ENCODE measurements at regions not wholly inside any gene's neighbourhood (a gene's known extent, or its start where the extent isn't known, plus 50 kb on each side); places are given as distances from the start of the nearest gene placed in this dataset.

DNA sequence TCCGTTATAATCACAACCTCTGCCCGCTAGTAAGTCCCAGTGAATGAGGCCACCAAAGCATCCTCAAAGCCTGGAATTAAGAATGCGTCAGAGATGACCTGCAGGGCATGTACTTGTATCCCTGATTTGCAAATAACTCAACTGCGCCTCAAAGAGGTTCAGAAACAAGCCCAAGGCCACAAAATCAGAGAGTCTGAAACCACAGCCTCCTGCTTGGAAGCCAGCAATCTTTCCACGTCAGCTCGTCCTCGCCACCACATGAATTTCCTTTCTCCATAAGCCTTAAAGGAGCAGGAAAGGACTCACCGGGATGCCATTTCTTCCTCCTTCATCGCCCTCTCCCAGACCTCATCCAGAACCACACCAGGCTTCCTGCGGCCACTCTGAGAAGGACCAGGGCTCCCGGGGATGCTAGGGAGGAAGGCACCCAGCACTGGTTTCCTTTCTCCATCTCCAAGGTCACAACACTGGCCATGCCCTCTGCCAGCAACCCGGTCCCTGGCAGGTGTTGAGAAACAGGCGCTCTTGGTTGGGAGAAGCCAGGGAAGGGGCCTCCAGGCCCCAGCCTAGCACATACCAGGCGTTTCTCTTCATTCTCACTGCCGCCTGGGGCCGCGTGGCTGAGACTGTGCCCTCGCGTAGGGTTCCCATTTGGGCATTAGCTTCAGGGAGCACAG, 191.2 kb upstream of the DIO3 start:
- DNase-seq (ENCODE audit: low spot score): no peak
- H3K27me3 ChIP-seq: no peaks in the 10 kb centered on the region
- H3K9me3 ChIP-seq: no peaks in the 10 kb centered on the region
- TF ChIP-seq, protein P1, sequence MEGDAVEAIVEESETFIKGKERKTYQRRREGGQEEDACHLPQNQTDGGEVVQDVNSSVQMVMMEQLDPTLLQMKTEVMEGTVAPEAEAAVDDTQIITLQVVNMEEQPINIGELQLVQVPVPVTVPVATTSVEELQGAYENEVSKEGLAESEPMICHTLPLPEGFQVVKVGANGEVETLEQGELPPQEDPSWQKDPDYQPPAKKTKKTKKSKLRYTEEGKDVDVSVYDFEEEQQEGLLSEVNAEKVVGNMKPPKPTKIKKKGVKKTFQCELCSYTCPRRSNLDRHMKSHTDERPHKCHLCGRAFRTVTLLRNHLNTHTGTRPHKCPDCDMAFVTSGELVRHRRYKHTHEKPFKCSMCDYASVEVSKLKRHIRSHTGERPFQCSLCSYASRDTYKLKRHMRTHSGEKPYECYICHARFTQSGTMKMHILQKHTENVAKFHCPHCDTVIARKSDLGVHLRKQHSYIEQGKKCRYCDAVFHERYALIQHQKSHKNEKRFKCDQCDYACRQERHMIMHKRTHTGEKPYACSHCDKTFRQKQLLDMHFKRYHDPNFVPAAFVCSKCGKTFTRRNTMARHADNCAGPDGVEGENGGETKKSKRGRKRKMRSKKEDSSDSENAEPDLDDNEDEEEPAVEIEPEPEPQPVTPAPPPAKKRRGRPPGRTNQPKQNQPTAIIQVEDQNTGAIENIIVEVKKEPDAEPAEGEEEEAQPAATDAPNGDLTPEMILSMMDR (IDR thresholded peaks at IDR 0.05): no peak
- no peaks in the 10 kb centered on the region for H3K36me3 ChIP-seq
- H3K27ac ChIP-seq: no peak overlapping the region
- no peaks in the 10 kb centered on the region for H3K4me1 ChIP-seq
- H3K4me3 ChIP-seq: no peak overlapping the region

DNA sequence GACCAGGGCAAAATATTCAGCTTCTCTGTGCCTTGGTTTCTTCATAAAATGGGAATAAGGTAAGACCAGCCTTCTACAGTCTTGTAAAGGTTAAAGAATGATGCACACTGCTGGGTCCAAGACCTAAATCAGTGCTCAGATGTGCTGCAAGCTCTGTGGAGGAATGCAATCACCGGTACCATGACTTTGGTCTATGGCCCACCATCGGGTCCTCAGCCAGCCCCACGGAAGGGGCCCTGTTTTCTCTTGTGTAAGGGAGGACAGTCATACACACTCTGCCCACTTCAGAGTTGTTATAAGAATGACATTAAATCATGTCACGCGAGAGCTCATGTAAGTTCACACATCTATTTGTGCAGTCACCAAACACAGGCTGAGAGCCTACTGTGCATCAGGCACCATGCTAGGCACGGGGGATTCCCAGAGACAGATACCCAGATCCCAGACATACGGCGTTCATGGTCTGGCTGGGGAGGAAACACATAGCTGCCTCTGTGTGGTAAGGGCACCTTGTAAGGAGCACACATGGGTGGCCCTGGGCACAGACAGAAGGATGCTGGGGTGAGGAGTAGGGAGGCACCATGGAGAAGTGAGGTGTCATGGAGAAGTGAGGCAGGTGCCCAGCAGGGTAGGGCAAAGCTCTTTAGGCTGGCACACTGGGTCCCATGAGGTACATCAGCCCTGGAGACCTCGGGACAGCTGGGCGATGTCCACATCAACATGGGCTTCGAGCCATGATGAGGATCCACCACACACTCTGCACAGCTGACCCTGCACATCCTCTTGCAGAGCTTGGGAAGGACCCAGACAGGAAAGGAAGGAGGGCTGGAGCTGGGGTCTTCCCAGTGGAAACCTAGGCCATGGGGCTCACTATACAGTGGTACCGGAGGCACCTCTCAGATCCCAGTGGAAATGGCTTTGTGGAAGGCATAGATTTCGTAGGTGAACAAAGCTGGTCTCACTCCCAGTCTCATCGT, 190.4 kb upstream of the DIO3 start:
- no peak for DNase-seq (ENCODE audit: low spot score)
- no peaks in the 10 kb centered on the region for H3K9me3 ChIP-seq
- no peak overlapping the region for H3K27ac ChIP-seq
- H3K27me3 ChIP-seq: no peaks in the 10 kb centered on the region
- H3K4me1 ChIP-seq: no peaks in the 10 kb centered on the region
- TF ChIP-seq, protein P1 (IDR thresholded peaks at IDR 0.05): no peak
- no peak overlapping the region for H3K4me3 ChIP-seq
- no peaks in the 10 kb centered on the region for H3K36me3 ChIP-seq

DNA sequence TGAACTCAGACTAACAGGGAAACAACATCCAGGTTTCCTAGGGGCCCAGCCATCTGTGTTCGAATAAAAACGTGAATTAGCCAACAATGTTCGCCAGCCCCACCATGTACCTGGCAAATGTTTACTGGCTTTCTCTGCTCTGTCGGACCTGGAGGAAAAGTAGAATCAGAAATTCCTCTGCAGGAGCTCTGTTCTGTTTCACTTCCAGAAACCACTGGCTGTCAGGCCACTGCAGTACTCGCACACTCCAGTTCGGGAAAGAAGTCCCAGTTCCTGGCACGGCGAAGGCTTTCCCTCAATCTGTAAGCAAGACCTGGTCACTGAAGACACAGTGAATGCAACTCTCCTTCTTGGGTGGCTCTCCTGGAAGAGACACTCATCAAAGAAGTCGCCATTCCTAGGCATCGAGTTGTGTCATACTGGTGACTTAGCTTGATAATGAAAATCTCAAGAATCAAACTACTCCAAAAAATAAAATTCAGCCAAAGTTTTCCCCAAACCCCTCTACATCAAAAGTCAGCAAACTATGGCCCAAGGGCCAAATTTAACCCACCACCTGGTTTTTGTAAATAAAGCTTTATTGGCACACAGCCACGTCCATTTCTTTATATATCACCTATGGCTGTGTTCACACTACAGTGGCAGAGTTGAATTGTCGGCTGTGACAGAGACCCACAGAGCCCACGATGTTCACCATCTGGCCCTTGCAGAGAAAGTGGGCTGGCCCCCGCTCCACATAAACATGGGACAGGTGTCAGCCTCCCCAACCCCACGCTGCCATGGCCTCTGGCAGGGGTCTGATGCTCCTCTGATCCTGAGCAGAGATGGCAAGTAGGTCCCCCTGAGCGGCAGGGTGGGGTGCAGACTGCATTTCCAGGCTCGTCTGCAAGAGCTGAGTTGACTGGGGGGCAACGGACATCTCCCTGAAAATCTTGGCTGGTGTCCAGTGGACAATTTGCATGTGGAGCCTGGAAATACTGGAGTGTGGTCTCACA, 189.2 kb upstream of the DIO3 start:
- Histone ChIP-seq H3K27ac (no peak overlapping the region), H3K27me3 (no peaks in the 10 kb centered on the region), H3K36me3 (no peaks in the 10 kb centered on the region), H3K4me3 (no peak overlapping the region), H3K9me3 (no peaks in the 10 kb centered on the region), H3K4me1 (no peaks in the 10 kb centered on the region)
- no peak for DNase-seq (ENCODE audit: low spot score)
- TF ChIP-seq, protein P1 (IDR thresholded peaks at IDR 0.05): no peak

DNA sequence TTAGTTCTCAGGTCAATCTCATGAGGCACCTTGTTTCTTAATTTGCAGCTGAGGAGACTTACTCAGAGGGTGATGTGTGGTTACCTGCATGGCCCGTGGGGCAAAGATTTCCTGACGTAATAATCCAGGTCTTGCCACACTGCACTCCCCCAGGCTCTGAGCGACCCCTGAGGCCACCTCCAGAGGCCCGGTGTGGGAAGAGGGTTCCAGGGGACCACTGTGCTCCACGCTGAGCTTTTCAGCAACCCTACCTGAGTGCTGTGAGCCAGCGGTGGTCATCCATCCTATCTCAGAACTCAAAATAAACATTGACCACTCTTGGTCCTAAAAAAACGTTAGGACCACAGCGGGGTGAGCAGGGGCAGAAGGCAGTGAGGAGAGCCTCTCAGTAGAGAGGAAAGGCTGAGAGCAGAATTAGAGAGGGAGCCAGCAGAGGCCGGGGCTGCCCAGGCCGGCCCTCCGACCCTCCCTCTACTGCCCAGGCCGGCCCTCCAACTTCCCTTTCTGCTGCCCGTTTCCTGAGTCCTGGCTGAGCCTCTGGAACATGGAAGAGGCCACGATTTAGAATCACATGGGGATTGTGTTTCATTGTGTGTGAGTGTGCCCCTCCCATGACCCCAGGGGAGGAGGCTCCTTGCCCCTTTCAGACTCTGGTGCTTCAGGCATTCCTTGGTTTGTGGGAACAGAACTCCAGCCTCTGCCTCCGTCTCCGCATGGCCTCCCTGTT, 188.2 kb upstream of the DIO3 start:
- Histone ChIP-seq H3K36me3 (no peaks in the 10 kb centered on the region), H3K4me3 (no peak overlapping the region), H3K9me3 (no peaks in the 10 kb centered on the region), H3K27me3 (no peaks in the 10 kb centered on the region), H3K4me1 (no peaks in the 10 kb centered on the region), H3K27ac (no peak overlapping the region)
- DNase-seq (ENCODE audit: low spot score): no peak
- TF ChIP-seq, protein P1 (IDR thresholded peaks at IDR 0.05): no peak

All from right atrium auricular region (tissue), 2 donors.